ENCODE measurements at regions not wholly inside any gene's neighbourhood (a gene's known extent, or its start where the extent isn't known, plus 50 kb on each side); places are given as distances from the start of the nearest gene placed in this dataset.

DNA sequence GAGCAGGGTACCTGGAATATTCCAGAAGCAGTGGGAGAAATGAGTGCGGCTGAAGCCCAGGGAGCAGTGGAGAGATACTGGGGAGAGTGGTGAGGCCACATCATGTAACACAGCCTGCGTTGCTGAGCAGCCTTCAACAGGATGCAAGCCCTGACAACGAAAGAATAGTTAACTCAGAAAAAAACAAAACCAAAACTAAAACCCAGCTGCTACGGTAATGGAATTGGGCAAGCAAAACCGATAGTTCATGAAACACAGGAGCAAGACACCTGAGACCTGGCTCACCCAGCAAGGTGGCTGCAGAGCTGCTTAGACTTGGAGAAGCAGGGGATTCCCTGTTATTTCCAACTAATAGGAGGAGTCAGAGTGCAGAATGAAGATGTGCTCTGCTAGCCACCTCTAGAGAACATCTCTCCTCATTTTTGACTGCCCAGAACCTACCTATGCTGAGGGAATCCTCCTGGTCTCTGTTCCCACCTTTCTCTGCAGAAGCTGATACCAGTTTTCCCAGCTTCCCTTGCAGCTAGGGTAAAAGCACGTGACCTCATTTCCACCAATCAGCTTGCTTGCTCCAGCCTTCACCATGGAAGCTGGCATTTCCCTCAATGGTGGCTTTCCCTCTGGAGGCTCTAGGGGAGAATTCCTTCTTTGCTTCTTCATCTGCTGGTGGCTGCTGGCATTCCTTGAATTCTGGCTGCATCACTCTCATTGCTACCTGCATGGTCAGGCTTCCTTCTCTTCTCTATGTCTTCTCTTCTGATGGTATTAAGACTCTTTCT is 59.4 kb upstream of the XYLT1 start (continued):
- TF ChIP-seq, protein P1, sequence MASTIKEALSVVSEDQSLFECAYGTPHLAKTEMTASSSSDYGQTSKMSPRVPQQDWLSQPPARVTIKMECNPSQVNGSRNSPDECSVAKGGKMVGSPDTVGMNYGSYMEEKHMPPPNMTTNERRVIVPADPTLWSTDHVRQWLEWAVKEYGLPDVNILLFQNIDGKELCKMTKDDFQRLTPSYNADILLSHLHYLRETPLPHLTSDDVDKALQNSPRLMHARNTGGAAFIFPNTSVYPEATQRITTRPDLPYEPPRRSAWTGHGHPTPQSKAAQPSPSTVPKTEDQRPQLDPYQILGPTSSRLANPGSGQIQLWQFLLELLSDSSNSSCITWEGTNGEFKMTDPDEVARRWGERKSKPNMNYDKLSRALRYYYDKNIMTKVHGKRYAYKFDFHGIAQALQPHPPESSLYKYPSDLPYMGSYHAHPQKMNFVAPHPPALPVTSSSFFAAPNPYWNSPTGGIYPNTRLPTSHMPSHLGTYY (CRISPR knock-in tag; IDR thresholded peaks at IDR 0.05), result no peak
- TF ChIP-seq, protein P2, sequence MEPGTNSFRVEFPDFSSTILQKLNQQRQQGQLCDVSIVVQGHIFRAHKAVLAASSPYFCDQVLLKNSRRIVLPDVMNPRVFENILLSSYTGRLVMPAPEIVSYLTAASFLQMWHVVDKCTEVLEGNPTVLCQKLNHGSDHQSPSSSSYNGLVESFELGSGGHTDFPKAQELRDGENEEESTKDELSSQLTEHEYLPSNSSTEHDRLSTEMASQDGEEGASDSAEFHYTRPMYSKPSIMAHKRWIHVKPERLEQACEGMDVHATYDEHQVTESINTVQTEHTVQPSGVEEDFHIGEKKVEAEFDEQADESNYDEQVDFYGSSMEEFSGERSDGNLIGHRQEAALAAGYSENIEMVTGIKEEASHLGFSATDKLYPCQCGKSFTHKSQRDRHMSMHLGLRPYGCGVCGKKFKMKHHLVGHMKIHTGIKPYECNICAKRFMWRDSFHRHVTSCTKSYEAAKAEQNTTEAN (CRISPR knock-in tag; IDR thresholded peaks at IDR 0.05), result no peak
- TF ChIP-seq, protein P3, sequence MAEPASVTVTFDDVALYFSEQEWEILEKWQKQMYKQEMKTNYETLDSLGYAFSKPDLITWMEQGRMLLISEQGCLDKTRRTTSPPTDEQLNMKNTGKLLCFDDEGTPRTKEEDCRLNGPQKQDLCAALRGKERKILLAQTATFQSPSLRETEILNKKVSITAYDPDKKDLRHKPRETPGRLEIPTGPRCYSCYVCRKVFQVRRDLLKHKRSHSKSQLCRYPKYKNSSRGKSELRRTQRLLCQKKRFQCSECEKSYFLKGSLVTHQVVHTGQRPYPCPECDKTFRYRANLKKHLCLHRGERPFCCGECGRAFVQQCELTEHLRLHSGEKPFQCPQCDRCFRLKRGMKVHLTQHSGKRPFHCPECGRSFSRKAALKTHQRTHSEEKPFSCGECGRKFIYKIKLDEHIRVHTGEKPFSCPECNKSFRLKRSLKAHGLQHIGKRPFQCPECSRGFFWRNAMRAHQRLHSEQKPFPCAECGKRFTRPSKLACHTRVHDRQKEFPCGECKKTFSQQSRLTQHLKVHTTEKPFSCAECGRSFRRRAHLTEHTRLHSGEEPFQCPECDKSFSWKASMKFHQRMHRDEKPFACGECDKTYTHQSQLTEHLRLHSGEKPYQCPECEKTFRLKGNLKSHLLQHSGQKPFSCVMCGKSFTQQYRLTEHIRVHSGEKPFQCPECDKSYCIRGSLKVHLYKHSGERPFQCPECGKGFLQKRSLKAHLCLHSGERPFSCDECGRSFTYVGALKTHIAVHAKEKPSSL (CRISPR knock-in tag; conservative IDR thresholded peaks at IDR 0.05), result no peak
- TF ChIP-seq, protein P4, sequence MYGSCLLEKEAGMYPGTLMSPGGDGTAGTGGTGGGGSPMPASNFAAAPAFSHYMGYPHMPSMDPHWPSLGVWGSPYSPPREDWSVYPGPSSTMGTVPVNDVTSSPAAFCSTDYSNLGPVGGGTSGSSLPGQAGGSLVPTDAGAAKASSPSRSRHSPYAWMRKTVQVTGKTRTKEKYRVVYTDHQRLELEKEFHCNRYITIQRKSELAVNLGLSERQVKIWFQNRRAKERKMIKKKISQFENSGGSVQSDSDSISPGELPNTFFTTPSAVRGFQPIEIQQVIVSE (CRISPR knock-in tag; IDR thresholded peaks at IDR 0.05; ENCODE audit: borderline replicate concordance), result no peak
- TF ChIP-seq, protein P5, sequence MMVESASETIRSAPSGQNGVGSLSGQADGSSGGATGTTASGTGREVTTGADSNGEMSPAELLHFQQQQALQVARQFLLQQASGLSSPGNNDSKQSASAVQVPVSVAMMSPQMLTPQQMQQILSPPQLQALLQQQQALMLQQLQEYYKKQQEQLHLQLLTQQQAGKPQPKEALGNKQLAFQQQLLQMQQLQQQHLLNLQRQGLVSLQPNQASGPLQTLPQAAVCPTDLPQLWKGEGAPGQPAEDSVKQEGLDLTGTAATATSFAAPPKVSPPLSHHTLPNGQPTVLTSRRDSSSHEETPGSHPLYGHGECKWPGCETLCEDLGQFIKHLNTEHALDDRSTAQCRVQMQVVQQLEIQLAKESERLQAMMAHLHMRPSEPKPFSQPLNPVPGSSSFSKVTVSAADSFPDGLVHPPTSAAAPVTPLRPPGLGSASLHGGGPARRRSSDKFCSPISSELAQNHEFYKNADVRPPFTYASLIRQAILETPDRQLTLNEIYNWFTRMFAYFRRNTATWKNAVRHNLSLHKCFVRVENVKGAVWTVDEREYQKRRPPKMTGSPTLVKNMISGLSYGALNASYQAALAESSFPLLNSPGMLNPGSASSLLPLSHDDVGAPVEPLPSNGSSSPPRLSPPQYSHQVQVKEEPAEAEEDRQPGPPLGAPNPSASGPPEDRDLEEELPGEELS (CRISPR knock-in tag; IDR thresholded peaks at IDR 0.05), result no peak
- no peak for TF ChIP-seq SOX15 (CRISPR knock-in tag; IDR thresholded peaks at IDR 0.05)

DNA sequence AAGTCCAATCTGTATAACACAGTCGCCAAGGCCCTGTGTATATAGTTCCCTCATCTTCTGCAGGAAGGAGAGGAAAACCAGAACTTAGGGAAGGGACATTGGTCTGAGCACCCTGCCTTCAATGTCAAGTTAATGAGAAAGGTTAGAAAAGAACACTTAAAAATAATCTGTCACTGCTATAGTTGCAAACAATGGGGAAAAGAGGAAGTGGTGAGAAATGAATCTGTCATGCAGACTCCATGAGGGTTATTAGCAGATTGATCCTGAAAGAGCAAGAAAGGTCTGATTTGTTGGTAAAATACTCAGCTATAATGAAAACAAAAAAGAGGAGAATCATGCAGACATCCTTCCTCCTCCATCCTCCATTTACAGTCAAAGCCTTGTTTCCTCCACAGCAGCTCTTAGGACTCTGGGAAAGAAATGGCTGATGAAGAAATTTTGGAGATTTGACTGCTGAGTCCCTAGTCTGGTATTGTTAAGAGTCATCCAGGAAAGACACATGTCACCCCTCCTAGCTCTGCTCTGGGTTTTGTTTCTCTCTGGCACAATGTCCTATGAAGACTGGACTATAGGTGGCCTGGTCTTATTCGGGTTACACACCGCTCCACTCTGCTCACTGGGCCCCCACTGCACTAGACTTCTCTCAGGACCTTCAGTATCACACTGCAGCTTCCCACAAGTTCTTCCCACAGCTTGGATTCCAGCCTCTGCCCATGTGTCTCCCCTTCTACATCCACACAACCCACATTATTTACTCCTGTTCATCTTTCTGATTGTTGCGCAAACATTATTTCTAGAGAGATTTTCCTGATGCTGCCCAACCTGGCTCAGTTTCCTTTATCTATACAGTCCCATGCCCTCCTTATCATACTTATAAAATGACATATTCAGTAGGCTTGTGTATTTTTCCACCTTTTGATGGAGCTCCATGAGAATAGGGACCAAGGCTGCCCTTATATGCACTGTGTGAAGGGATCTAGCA is 56.5 kb upstream of the XYLT1 start:
- CTCF ChIA-PET, result no interaction called here
- ATAC-seq, result no peak
- DNase-seq (ENCODE audit: low spot score), result no peak
- peaks cover 9% of the 10 kb centered on the region for H3K27me3 Mint-ChIP-seq (ENCODE audit: low read depth)
- H3K36me3 Mint-ChIP-seq, result peaks cover 11% of the 10 kb centered on the region
- POLR2A ChIA-PET, result no interaction called here
- H3K4me1 Mint-ChIP-seq, result no peaks in the 10 kb centered on the region
- H3K4me3 Mint-ChIP-seq, result no peak overlapping the region
- H3K9me3 Mint-ChIP-seq, result peaks cover 19% of the 10 kb centered on the region
- H3K27ac Mint-ChIP-seq, result no peak overlapping the region
- TF ChIP-seq CBFB (CRISPR knock-in tag; IDR thresholded peaks at IDR 0.05; ENCODE audit: low read depth) (no peak), NR1H2 (CRISPR knock-in tag; IDR thresholded peaks at IDR 0.05) (no peak), IRF2 (CRISPR knock-in tag; IDR thresholded peaks at IDR 0.05; ENCODE audit: borderline replicate concordance, low read depth) (no peak), ZNF121 (CRISPR knock-in tag; IDR thresholded peaks at IDR 0.05) (no peak), EMX1 (CRISPR knock-in tag; IDR thresholded peaks at IDR 0.05) (no peak), OVOL2 (CRISPR knock-in tag; IDR thresholded peaks at IDR 0.05; ENCODE audit: borderline replicate concordance) (no peak), ZNF232 (CRISPR knock-in tag; IDR thresholded peaks at IDR 0.05) (no peak), TP53 (CRISPR knock-in tag; IDR thresholded peaks at IDR 0.05) (no peak), ZNF671 (CRISPR knock-in tag; IDR thresholded peaks at IDR 0.05) (no peak), GTF2I (CRISPR knock-in tag; conservative IDR thresholded peaks at IDR 0.05) (no peak), ATF1 (CRISPR knock-in tag; IDR thresholded peaks at IDR 0.05) (no peak)
- TF ChIP-seq, protein P6, sequence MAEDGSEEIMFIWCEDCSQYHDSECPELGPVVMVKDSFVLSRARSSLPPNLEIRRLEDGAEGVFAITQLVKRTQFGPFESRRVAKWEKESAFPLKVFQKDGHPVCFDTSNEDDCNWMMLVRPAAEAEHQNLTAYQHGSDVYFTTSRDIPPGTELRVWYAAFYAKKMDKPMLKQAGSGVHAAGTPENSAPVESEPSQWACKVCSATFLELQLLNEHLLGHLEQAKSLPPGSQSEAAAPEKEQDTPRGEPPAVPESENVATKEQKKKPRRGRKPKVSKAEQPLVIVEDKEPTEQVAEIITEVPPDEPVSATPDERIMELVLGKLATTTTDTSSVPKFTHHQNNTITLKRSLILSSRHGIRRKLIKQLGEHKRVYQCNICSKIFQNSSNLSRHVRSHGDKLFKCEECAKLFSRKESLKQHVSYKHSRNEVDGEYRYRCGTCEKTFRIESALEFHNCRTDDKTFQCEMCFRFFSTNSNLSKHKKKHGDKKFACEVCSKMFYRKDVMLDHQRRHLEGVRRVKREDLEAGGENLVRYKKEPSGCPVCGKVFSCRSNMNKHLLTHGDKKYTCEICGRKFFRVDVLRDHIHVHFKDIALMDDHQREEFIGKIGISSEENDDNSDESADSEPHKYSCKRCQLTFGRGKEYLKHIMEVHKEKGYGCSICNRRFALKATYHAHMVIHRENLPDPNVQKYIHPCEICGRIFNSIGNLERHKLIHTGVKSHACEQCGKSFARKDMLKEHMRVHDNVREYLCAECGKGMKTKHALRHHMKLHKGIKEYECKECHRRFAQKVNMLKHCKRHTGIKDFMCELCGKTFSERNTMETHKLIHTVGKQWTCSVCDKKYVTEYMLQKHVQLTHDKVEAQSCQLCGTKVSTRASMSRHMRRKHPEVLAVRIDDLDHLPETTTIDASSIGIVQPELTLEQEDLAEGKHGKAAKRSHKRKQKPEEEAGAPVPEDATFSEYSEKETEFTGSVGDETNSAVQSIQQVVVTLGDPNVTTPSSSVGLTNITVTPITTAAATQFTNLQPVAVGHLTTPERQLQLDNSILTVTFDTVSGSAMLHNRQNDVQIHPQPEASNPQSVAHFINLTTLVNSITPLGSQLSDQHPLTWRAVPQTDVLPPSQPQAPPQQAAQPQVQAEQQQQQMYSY (CRISPR knock-in tag; IDR thresholded peaks at IDR 0.05), result no peak
- TF ChIP-seq, protein P7, sequence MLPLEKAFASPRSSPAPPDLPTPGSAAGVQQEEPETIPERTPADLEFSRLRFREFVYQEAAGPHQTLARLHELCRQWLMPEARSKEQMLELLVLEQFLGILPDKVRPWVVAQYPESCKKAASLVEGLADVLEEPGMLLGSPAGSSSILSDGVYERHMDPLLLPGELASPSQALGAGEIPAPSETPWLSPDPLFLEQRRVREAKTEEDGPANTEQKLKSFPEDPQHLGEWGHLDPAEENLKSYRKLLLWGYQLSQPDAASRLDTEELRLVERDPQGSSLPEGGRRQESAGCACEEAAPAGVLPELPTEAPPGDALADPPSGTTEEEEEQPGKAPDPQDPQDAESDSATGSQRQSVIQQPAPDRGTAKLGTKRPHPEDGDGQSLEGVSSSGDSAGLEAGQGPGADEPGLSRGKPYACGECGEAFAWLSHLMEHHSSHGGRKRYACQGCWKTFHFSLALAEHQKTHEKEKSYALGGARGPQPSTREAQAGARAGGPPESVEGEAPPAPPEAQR (CRISPR knock-in tag; IDR thresholded peaks at IDR 0.05), result no peak
- TF ChIP-seq, protein P4 (CRISPR knock-in tag; IDR thresholded peaks at IDR 0.05; ENCODE audit: borderline replicate concordance), result no peak

All from WTC11 (cell line).